Inflammatory macrophage treated with lipopolysaccharide for 1 hour (primary cell): ENCODE measurements at regions not wholly inside any gene's neighbourhood (a gene's known extent, or its start where the extent isn't known, plus 50 kb on each side); places are given as distances from the start of the nearest gene placed in this dataset.

Source experiments
- DNase-seq, 2 donors: peaks; one replicate each; pipeline ENCODE4 v3.0.0-alpha.2; 2020 to 2022

DNA sequence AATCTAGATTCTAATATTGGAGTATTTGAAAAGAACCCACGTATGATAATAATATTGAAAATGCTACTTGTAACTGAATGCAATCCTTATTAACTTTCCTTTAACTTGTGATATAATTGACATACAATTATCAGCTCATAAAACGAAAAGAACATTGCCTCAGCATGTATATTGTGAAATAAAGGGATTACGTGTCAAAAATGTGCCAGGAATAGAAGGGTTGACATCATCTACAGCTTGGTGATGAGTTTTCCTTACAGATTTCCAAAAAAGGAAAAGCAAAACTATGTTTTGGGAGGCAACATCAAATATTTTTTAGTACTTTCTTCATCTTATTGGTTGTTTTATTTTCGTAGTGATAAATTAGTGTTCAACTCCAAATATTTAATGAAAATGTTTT, 266.0 kb upstream of the PTGER4 start:
- peak; percentile 80 to 93 for DNase-seq

DNA sequence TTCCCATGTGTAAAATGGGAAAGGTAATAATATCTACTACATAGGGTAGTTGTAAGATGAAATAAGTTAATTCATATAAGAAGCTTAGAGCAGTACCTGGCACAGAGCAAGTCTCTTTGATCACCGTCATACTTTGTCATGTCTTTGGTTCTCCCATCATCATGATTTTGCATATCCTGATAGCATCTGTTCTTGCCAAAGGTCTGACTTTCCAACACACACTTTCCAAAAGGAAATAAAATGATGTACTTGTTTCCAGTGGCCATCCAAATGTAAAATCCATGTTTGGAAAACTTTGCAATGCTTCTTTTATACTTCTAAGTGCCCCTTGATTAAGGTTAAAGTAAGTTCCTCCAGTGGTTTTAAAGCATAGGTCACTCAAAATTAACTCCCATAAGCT, 266.9 kb upstream of the PTGER4 start:
- peak in 1 of 2 donors; percentile 50 for DNase-seq

DNA sequence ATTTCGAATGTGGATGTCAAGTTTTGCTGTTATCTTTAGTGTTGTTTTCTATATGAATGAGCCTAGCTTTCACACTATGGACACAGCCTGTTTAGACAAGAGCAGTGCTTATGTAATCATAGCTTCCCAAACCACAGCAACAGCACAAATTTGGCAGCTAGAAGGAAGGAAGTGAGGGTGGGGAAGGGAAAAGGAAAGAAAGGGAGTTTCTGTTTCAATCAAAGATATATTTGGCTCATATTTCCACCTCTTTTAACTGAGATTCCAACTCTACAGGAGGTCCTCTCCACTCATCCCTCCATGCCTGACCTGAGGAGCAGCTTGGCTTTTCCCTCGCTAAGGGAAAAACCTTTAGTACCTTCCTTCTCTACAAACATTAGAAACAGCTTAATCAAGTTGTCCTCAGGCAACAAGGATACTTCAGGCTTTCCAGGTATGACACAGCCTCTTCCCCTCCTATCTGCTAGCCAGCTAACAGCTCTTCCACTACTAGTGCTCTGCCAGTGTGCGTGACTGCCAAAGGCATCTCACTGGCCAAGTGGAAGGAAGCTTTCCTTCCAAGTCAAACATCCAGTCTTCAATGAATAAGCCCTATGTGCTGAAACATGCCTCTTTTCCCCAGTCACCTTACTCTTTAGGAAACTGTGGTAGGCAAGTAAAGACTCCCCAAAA, 268.6 kb upstream of the PTGER4 start:
- DNase-seq = peak; percentile 83

DNA sequence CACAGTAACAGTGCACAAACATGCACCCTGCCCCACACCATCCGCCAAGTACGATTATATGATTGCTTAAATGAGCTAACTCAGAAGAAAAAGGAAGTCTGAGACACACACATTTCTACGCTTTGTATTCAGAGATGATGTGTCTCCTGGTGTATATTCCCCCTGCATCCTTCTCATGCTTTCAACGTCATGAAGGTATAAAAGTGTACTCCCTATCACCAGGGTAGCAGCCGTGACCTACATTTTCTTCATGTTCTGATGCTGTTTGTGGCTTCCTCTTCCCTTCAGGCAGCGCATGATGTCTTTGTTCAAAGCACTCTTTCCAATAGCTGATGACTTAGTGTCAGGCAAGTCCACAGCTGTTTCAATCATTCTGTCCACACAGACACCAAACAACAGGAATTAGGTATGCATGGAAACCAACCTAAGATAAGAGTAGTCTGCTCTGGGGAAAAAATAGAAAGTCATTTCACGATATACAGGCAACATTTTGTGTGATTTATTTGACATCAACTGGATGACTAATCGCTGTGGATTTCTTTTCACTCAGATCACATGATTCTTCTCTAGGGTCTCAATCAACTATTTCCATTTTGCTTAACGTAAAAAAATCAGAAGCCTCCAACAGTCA, 269.4 kb upstream of the PTGER4 start:
- DNase-seq = peak; percentile 78 to 82

DNA sequence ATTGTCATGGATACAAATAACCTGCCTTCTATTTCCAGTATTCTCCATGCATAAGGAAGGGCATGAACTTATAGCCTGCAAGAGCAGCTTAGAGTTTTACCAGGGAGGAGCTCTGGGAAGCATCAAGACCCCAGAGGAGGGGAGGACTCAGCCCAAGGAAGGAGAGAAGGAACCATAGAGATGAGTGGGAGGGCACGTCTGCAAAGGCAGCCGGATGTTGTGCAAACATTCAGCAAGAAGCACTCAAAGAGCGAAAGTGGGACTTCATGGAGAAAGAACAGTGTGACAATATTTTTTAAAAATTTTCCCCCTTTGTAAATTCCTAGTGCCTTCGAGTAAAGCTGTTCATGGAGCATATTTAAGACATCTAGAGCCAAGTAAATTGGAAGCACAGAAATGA, 270.1 kb upstream of the PTGER4 start:
- peak; percentile 83 to 88 for DNase-seq

DNA sequence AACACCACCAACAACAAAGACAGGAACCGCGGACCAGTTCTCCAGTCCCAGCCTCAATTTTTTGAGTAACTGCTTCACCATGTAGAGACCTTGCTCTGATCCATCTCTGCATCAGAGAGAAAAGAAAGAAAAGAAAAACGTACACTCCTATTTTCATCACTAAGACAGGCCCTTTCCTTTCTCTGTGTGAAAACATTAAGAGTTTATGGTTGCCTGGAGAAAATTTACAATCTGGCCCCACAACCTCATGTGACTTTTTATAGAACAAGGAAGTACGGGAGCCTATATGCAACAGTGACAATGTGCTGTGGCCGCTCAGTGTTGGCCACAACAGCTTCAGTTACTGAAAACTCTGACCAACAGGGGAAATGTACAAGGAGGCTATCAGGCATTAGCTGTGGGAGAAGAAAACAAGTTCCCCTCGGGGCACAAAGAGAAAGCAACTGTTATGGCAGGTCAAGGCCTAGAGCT, 272.9 kb upstream of the PTGER4 start:
- DNase-seq = peak; percentile 70 to 78

DNA sequence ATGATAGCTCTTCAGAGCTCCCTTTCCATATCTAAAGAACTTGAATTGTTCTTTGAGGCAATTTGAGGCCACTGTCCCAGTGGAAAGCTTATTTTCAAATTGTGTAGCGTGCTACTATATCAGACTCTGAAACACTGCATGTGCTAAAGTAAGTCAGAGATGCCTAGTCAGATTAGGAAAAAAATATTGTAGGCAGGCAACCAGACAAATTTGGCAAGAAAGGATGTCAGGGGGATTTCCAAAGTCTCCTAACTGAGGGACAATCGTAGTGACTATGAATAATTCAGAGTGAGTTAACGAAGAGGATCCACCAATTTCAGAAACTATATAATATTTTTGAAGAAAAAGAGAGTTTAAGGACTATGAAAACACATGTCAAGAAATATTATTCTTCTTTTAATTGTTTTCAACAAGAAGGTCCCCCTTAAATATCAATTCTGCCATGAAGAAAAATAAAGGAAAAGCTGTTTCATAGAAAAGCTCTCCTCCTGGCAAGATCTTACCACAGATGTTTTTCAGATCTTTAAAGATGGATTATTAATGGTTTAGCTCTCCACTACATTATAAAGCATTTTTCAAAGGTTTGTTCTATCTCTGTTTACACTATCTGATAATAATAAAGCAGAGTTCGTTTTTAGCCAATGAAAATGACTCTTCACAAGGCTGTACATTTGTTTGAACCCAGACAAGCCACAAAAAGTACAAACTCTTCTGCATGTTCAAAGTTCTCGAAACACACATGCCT, 273.5 kb upstream of the PTGER4 start:
- peak; percentile 87 to 92 for DNase-seq

DNA sequence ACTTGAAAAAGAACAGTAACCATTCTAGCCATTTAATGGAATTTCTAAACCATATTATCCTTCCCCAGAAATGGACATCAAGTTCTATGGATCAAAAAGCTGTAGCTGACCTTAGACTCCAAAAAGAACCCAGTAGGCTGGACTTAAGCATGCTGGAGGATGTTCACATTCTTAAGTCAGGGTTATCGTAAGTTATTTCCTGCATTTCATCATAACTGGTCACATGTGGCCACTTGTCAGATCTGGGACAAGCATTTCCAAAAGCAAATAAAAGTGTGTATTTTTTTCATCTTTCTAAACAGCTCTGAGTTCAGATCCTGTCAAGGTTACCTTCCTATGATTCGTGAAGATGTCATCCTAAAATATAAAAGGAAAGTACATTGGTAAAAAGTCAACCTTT, 274.5 kb upstream of the PTGER4 start:
- peak; percentile 89 to 93 for DNase-seq

DNA sequence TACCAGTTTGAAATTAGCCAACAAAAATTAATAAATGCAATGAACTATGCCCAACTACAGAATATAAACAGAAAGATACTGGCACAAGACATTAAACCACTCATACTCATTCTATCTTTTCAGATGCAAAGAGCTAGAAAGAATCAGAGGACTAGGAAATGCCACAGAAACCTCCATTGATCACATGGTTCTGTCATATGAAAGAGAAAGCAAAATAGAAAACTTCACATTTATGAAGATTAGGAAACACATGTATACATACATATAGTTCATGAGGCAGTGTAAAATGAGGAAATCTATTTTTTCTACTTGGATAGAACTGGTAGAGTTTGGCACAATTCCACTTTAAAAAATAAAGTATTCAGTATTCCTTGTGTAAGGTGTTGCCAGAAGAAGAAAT, 275.1 kb upstream of the PTGER4 start:
- peak; percentile 70 to 86 for DNase-seq

DNA sequence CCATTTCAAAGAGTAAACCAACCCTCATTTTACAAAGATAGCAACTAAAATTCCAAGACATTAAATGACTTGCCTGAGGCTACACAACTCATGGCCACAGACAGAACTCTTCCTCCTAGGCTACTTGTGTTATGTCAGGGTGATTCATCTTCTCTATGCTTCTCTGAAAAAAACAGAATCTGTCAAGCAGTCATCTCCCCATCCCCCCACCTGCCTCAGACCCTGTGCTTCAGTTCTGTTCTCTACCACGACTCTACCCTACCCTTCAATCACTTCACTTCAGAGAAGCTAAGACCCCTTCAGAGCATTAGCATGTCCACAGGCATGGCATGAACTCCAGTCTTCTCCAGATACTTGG, 277.7 kb upstream of the PTGER4 start:
- DNase-seq = peak; percentile 55 to 61

DNA sequence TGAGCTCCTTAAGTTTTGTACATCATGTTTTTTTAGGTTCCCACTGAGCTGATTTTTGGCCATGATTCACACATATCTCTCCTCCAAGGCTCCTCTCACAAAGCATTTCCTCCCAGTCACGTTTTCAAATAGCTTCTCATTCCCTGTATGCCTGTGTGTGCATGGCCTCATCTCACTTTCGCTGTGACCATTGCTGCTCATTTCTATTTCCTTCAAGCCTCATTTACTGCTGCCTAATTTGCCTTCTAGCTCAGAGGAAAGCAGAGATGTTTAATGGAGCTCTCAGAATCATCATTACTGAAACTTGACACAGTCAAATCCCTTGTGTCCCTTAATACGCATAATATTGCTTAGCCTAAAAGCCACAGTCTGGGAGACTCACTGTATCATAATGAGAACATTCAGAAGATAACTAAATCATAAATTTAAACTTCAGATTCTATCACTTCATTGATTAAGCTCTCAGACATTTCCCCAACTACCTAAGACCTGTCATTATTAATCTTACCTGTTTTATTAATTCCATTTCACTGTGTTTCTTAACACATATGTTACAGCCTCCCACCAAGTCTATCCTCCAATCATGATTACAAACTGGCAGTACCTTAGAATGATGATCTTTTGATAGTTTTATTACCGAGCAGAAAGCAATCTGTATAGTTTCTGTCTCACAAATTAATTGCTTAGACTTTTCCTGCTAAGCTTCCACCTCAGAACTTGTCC, 278.3 kb upstream of the PTGER4 start:
- DNase-seq = no peak

DNA sequence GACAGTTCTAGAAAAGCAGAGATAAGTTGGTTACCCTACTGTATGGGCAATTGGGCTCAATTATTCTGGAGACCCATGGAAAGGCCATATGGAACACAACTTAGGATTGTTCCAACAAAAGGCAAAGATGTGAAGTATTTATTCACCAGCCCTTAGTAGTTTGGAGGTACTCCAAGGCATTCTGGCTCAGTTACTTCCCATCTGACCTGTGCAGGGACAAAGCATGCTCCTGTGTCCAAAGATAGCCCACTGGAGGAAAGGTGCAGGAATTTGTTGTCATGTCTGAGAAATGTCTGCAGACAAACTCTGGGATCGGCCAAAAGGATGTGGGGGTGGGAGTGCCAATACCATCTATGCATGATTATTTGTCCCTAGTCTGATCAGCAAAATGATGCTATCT, 279.5 kb upstream of the PTGER4 start:
- no peak for DNase-seq

DNA sequence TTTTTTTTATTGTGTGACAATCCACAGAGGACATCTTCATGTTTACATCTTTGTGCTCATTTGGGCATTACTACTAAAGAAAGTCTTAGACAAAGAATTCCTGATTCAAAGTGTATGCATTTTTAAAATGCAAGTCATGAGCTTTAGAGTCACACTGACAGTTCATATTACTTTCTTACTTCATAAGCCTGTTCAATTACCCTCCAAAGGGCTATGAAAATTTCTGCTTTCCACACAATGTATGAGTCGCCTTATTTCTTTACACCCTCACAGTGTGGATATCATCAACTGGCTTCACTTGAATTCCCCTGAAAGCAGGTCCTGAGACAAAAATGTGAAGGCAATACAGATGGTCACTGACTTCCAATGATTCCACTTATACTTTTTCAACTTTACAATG, 280.4 kb upstream of the PTGER4 start:
- peak; percentile 71 to 87 for DNase-seq

DNA sequence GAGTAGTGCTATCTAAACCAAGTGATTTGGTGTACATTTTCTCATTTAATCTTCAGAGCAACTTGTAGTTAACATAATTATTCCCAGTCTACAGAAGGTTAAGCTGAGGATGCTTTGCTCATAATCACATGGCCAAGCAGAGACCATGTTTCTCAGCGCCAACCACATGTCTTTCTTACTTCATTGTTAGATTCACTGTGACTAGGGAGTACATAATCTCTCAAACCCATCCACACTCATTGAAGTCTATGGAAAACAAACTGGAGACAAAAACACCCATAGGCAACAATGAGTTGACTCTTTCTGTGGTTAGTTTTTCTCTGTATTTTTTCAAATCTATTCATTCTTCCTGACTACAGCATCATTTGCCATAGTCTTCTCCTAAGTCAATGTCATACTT, 281.7 kb upstream of the PTGER4 start:
- no peak for DNase-seq

DNA sequence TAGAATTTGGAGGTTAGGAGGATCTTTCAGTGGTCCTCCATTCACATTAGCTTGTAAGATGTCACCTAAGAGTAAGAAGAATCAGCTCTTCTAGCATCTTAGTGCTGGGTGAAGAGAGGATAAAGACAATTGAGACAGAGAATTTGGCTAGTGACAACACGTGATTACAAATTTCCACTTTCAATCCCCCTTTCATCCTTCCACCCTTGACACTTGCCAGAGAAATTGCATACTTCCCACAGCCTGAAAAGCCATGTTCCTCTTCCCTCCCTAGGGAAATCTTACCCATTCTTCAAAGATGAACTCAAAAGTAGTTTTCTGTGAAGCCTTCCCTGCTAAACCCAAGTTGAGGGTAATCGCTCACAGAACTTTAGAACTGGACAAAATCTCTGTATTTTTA, 282.6 kb upstream of the PTGER4 start:
- DNase-seq = peak; percentile 67 to 78

DNA sequence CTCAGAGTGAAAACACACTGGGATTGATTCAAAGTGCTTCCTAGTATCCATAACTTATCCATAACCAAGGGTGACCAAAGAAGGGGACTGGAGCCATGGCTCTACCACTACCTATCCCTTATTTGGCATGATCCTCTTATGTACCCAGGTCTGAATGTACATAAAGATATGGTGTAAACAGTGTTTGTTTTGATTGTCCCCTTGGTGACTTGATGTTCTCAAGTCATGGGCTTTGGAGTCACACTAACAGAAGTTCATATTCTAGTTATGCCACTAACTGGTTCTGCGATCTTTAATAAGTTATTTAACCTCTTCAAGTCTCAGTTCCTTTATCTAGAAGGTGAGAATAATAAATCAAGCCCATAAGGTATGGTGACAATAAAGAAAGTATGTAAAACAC, 283.4 kb upstream of the PTGER4 start:
- DNase-seq = peak in 1 of 2 donors; percentile 44

DNA sequence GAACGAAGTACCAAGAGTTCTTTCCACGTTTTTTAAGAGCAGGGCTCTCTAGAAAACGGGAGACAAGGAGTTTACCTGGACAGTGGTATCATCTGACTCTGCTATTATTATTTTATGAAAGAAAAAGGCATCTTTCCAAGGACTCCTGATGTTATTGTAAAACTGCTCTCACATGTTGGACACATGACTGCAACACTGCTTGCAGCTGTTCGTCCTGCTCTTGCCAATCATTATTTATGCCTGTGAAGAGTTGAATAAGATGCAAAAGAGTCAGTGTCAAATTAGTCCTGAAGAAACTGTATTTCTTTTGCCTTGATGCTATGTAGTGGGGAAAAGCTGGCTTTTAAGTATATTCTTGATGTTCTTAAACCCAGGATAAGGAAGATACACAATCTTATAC, 284.5 kb upstream of the PTGER4 start:
- no peak for DNase-seq

DNA sequence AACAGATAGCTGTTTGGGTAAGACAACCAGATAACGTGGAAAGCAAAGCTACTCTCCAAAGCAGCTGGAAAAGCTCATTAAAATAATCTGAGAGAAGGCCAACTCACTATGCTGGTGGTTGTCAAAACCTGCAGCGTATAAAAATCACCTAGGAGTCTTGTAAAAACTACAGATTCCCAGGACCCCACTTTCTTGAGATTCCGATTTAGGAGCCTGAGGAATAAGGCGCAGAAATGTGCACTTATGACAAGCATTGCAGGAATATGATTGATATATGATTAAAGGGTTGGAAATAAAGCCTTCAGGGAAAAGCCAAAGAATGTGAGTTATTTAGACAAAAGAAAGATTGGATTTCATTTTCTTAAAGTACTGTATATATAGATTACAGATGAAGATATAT, 285.0 kb upstream of the PTGER4 start:
- DNase-seq = no peak

DNA sequence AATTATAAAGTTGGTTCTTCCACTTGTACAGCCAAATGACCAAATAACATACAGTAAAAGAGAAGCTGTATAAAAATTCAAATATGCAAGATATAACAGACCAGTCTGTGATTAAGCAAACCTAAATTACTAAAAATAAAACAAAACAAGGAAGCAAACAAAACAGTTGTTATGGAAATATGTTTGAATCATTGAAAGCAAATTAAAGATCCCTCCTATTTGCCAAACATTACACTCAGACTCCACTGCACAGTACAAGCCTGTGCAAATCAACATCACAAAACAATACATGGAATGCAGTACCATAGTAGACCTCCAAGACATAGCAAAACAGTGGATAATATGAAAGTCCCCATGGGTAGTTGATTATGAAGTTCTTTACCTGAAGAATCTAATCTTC, 288.1 kb upstream of the PTGER4 start:
- peak; percentile 58 to 60 for DNase-seq

DNA sequence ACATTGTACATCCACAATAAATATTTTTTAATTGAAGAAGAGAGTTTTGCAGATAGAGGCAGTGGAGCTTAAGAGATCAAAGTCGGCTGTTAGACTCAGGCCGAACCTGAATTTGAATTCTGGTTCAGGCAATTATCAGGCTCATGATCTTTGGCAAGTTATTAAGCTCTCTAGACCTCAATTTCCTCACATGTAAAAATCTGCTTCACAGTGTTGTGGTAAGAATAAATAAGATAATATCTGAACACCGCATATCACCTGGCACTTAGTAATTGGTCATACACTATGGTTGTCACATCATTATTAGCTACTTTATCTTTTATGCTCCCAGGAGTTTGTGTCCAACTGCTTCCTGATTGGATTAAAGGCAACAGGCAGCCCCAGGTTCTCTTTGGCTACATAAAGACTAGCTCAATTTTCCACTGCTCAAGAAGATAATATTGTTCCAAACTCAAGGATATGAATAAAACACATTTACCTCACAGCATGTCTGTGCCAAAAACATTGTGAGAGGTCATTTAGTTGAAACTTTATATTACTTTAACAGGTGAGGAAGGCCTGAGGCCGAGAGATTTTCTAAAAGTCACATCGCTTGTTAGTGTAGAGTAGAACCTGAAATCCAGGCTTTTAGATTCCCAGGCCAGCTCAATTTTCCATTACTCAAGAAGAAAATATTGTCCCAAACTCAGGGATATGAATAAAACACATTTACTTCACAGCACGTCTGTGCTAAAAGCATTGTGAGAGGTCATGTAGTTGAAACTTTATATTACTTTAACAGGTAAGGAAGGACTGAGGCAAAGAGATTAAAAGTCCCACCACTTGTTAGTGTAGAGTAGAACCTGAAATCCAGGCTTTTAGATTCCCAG, 289.2 kb upstream of the PTGER4 start:
- DNase-seq = no peak

DNA sequence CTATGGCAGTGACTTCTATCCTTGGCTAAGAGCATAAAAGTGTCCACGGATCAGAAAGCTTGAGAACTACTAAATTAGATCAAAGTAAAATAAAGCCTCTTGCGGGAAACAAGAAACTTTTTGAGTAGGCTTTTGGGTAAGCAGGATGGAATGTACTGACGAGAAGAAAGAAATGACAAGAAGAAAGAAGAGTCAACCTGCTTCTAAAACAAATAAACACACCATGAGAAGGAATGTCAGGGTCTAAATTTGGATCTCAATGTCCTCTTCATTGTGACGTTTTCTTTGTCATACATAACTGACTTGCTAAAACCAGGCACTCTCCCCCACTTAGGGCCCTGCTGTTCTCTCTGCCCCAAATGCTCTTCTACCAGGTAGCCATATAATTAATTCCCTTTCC, 290.1 kb upstream of the PTGER4 start:
- no peak for DNase-seq

DNA sequence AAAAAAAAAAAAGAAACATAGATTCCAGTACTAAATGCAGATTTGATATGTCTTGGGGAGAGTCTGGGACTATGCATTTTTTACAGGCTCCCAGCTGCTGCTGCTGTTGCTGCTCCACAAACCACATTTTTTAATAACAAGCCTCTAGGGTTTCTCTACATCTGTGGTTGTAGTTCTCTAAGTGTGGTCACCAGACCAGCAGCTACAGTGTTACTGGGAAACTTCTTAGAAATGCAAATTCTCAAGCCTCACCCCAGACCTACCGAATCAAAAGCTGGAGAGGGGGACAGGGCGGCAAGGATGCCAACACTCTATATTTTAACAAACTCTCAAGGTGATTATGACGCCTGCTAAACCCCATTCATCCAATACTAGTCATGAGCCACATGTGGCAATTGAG, 293.4 kb upstream of the PTGER4 start:
- peak in 1 of 2 donors; percentile 47 for DNase-seq
